HG03342 (cell line): ENCODE measurements at regions not wholly inside any gene's neighbourhood (a gene's known extent, or its start where the extent isn't known, plus 50 kb on each side); places are given as distances from the start of the nearest gene placed in this dataset.

ENCODE experiments used
- ATAC-seq: cut with Tn5 transposase; IDR thresholded peaks from one replicate; pipeline ENCODE4 v1.9.1; 2021; ENCODE audit warnings: mild to moderate bottlenecking, moderate library complexity; ENCODE audit not compliant: unreplicated experiment

GRCh38 chr4:128371001-128371777, 83.6 kb upstream of the PGRMC2 start:
- ATAC-seq, result no peak

GRCh38 chr4:128366212-128366611, 78.6 kb upstream of the PGRMC2 start:
- ATAC-seq, result no peak

GRCh38 chr4:128364565-128364964, 77.0 kb upstream of the PGRMC2 start:
- no peak for ATAC-seq

- no peak for ATAC-seq
Measured at GRCh38 chr4:128363966-128364365, 76.4 kb upstream of the PGRMC2 start.

- ATAC-seq, result no peak
Measured at GRCh38 chr4:128362760-128363159, 75.1 kb upstream of the PGRMC2 start.

- no peak for ATAC-seq
Measured at GRCh38 chr4:128359422-128359821, 71.8 kb upstream of the PGRMC2 start.

- no peak for ATAC-seq
Measured at GRCh38 chr4:128358913-128359279, 71.3 kb upstream of the PGRMC2 start.

GRCh38 chr4:128358231-128358912, 70.8 kb upstream of the PGRMC2 start:
- no peak for ATAC-seq

- ATAC-seq, result no peak
Measured at GRCh38 chr4:128357286-128357685, 69.7 kb upstream of the PGRMC2 start.

- ATAC-seq, result peak; percentile 68
Measured at GRCh38 chr4:128355305-128355704, 67.7 kb upstream of the PGRMC2 start.

GRCh38 chr4:128354205-128354821, 66.7 kb upstream of the PGRMC2 start:
- no peak for ATAC-seq

- no peak for ATAC-seq
Measured at GRCh38 chr4:128353791-128354190, 66.2 kb upstream of the PGRMC2 start.

- no peak for ATAC-seq
Measured at GRCh38 chr4:128351502-128351901, 63.9 kb upstream of the PGRMC2 start.

- no peak for ATAC-seq
Measured at GRCh38 chr4:128350449-128351045, 62.9 kb upstream of the PGRMC2 start.

GRCh38 chr4:128349921-128350320, 62.3 kb upstream of the PGRMC2 start:
- ATAC-seq, result no peak

- ATAC-seq, result no peak
Measured at GRCh38 chr4:128347930-128348660, 60.5 kb upstream of the PGRMC2 start.

- no peak for ATAC-seq
Measured at GRCh38 chr4:128347175-128347868, 59.7 kb upstream of the PGRMC2 start.

- ATAC-seq, result no peak
Measured at GRCh38 chr4:128346054-128346716, 58.6 kb upstream of the PGRMC2 start.

GRCh38 chr4:128345650-128346049, 58.0 kb upstream of the PGRMC2 start:
- no peak for ATAC-seq

- ATAC-seq, result no peak
Measured at GRCh38 chr4:128342762-128343161, 55.1 kb upstream of the PGRMC2 start.
